Astrocyte (in vitro differentiated cells and primary cell): ENCODE measurements at regions not wholly inside any gene's neighbourhood (a gene's known extent, or its start where the extent isn't known, plus 50 kb on each side); places are given as distances from the start of the nearest gene placed in this dataset.

Experiments used
- CTCF ChIP-seq: IDR thresholded peaks from 2 replicates; pipeline ENCODE4 v1.5.1; 2011; ENCODE audit warnings: low read depth, mild to moderate bottlenecking, inconsistent platforms, low read length, moderate library complexity; ENCODE audit not compliant: insufficient read depth
- EZH2 ChIP-seq: IDR thresholded peaks from 2 replicates; pipeline ENCODE4 v1.6.1; 2012; ENCODE audit warnings: mild to moderate bottlenecking, low read length, inconsistent platforms; ENCODE audit not compliant: insufficient read depth

GRCh38 chr17:55969562-55970324 lies 183.5 kb upstream of the ANKFN1 start:
- TF ChIP-seq EZH2 (no peak), CTCF (no peak)
